ENCODE measurements at regions not wholly inside any gene's neighbourhood (a gene's known extent, or its start where the extent isn't known, plus 50 kb on each side); places are given as distances from the start of the nearest gene placed in this dataset.

- no peak for DNase-seq (ENCODE audit: extremely low read depth, low read depth)
- H3K4me3 ChIP-seq (replicated peaks; ENCODE audit: low read depth, low read length), result no peak overlapping the region
- TF ChIP-seq CTCF (IDR thresholded peaks at IDR 0.05; ENCODE audit: low read depth, low read length, missing control alignments), result no peak
These were observed 497.7 kb upstream of the TYRP1 start for GRCh38 chr9:12195456-12195855.

GRCh38 chr9:12204512-12204911 lies 488.7 kb upstream of the TYRP1 start:
- no peak for DNase-seq (ENCODE audit: extremely low read depth, low read depth)
- no peak overlapping the region for H3K4me3 ChIP-seq (replicated peaks; ENCODE audit: low read depth, low read length)
- no peak for TF ChIP-seq CTCF (IDR thresholded peaks at IDR 0.05; ENCODE audit: low read depth, low read length, missing control alignments)

GRCh38 chr9:12212860-12213259 lies 480.3 kb upstream of the TYRP1 start:
- no peak overlapping the region for H3K4me3 ChIP-seq (replicated peaks; ENCODE audit: low read depth, low read length)
- no peak for TF ChIP-seq CTCF (IDR thresholded peaks at IDR 0.05; ENCODE audit: low read depth, low read length, missing control alignments)
- no peak for DNase-seq (ENCODE audit: extremely low read depth, low read depth)

GRCh38 chr9:12221470-12221869 lies 471.7 kb upstream of the TYRP1 start:
- no peak for DNase-seq (ENCODE audit: extremely low read depth, low read depth)
- H3K4me3 ChIP-seq (replicated peaks; ENCODE audit: low read depth, low read length), result no peak overlapping the region
- no peak for TF ChIP-seq CTCF (IDR thresholded peaks at IDR 0.05; ENCODE audit: low read depth, low read length, missing control alignments)

GRCh38 chr9:12224449-12224848 lies 468.7 kb upstream of the TYRP1 start:
- no peak for TF ChIP-seq CTCF (IDR thresholded peaks at IDR 0.05; ENCODE audit: low read depth, low read length, missing control alignments)
- DNase-seq (ENCODE audit: extremely low read depth, low read depth), result no peak
- no peak overlapping the region for H3K4me3 ChIP-seq (replicated peaks; ENCODE audit: low read depth, low read length)

- no peak for TF ChIP-seq CTCF (IDR thresholded peaks at IDR 0.05; ENCODE audit: low read depth, low read length, missing control alignments)
- no peak for DNase-seq (ENCODE audit: extremely low read depth, low read depth)
- no peak overlapping the region for H3K4me3 ChIP-seq (replicated peaks; ENCODE audit: low read depth, low read length)
These were observed 462.5 kb upstream of the TYRP1 start for GRCh38 chr9:12230708-12231107.

- DNase-seq (ENCODE audit: extremely low read depth, low read depth), result no peak
These were observed 461.4 kb upstream of the TYRP1 start for GRCh38 chr9:12231832-12232231.

More at GRCh38 chr9:12231832-12232231, 461.4 kb upstream of the TYRP1 start:
- no peak overlapping the region for H3K4me3 ChIP-seq (replicated peaks; ENCODE audit: low read depth, low read length)
- no peak for TF ChIP-seq CTCF (IDR thresholded peaks at IDR 0.05; ENCODE audit: low read depth, low read length, missing control alignments)

Measured in HFF-Myc (cell line).